GM23338 (cell line): ENCODE measurements at regions not wholly inside any gene's neighbourhood (a gene's known extent, or its start where the extent isn't known, plus 50 kb on each side); places are given as distances from the start of the nearest gene placed in this dataset.

Experiments used
- ATAC-seq: fragments of 200-7000 bp; cut with Tn5 transposase; 3 replicates; pipeline ENCODE4 v1.9.1; 2020
- DNase-seq: peaks from one replicate; pipeline ENCODE4 v3.0.0-alpha.2; 2015; ENCODE audit warnings: low spot score
- H2AFZ ChIP-seq: fragments of 200-600 bp; sonication (generic); 2 replicates; pipeline ENCODE4 v1.8.0; 2016; ENCODE audit warnings: antibody characterized with exemption, mild to moderate bottlenecking, moderate library complexity
- H3F3A ChIP-seq: fragments of 200-600 bp; sonication (generic); replicated peaks from 2 replicates; pipeline ENCODE4 v1.8.0; 2017; ENCODE audit warnings: antibody characterized with exemption, mixed run types, low read depth
- H3K27ac ChIP-seq: fragments of 200-600 bp; sonication (generic); 2 replicates; pipeline ENCODE4 v1.6.1; 2016; ENCODE audit warnings: low read depth
- H3K27me3 ChIP-seq: fragments of 200-600 bp; sonication (generic); 2 replicates; pipeline ENCODE4 v1.8.0; 2016; ENCODE audit warnings: mild to moderate bottlenecking, mixed run types, moderate library complexity; ENCODE audit not compliant: insufficient read depth
- H3K36me3 ChIP-seq: fragments of 200-600 bp; sonication (generic); 2 replicates; pipeline ENCODE4 v1.8.0; 2016; ENCODE audit warnings: mild to moderate bottlenecking; ENCODE audit not compliant: insufficient read depth
- H3K4me1 ChIP-seq: fragments of 200-600 bp; sonication (generic); 2 replicates; pipeline ENCODE4 v1.8.0; 2016; ENCODE audit warnings: mild to moderate bottlenecking, moderate library complexity; ENCODE audit not compliant: insufficient read depth
- H3K4me2 ChIP-seq: fragments of 200-600 bp; sonication (generic); 2 replicates; pipeline ENCODE4 v1.7.1; 2017; ENCODE audit warnings: mixed run types
- H3K4me3 ChIP-seq: fragments of 200-600 bp; sonication (generic); 2 replicates; pipeline ENCODE4 v1.6.1; 2016; ENCODE audit warnings: mixed run types
- H3K79me2 ChIP-seq: fragments of 200-600 bp; sonication (generic); replicated peaks from 2 replicates; pipeline ENCODE4 v1.8.0; 2017; ENCODE audit warnings: mild to moderate bottlenecking; ENCODE audit not compliant: insufficient read depth
- H3K9me2 ChIP-seq: fragments of 200-600 bp; sonication (generic); 2 replicates; pipeline ENCODE4 v1.8.0; 2017; ENCODE audit not compliant: insufficient read depth
- H4K20me1 ChIP-seq: fragments of 200-600 bp; sonication (generic); replicated peaks from 2 replicates; pipeline ENCODE4 v1.8.0; 2017; ENCODE audit warnings: mild to moderate bottlenecking; ENCODE audit not compliant: insufficient read depth
- H3K27ac Mint-ChIP-seq: 2 replicates; pipeline ENCODE4 v1.8.0; 2020; ENCODE audit warnings: inconsistent platforms, mild to moderate bottlenecking, moderate library complexity, mixed read lengths
- H3K27me3 Mint-ChIP-seq: 3 replicates; pipeline ENCODE4 v1.8.0; 2022; ENCODE audit warnings: low read depth, mild to moderate bottlenecking, moderate library complexity, mixed read lengths, inconsistent platforms; ENCODE audit not compliant: insufficient read depth, poor library complexity
- H3K36me3 Mint-ChIP-seq: 3 replicates; pipeline ENCODE4 v1.8.0; 2021; ENCODE audit warnings: low read depth, mild to moderate bottlenecking, inconsistent platforms, moderate library complexity, mixed read lengths
- H3K4me1 Mint-ChIP-seq: 3 replicates; pipeline ENCODE4 v1.8.0; 2020; ENCODE audit warnings: mild to moderate bottlenecking, inconsistent platforms, mixed read lengths
- H3K4me3 Mint-ChIP-seq: 3 replicates; pipeline ENCODE4 v1.8.0; 2021; ENCODE audit warnings: moderate library complexity, mild to moderate bottlenecking, inconsistent platforms, mixed read lengths
- H3K9me3 Mint-ChIP-seq: 3 replicates; pipeline ENCODE4 v1.8.0; 2020; ENCODE audit warnings: moderate library complexity, mild to moderate bottlenecking, inconsistent platforms, mixed read lengths
- CREB1 ChIP-seq: fragments of 250-450 bp; sonication (Bioruptor Pico); IDR thresholded peaks from 2 replicates; pipeline ENCODE4 v1.5.0; 2020; ENCODE audit warnings: low read depth, mild to moderate bottlenecking, moderate library complexity
- EZH2 ChIP-seq: fragments of 200-600 bp; sonication (generic); IDR thresholded peaks from one replicate; pipeline ENCODE4 v1.8.0; 2017; ENCODE audit warnings: antibody characterized with exemption, mild to moderate bottlenecking, low read depth; ENCODE audit not compliant: unreplicated experiment
- EZH2phosphoT487 ChIP-seq: fragments of 200-600 bp; sonication (generic); IDR thresholded peaks from one replicate; pipeline ENCODE4 v1.8.1; 2018; ENCODE audit warnings: antibody characterized with exemption; ENCODE audit not compliant: unreplicated experiment
- JUNB ChIP-seq: IDR thresholded peaks from one replicate; pipeline ENCODE4 v1.6.1; 2016; ENCODE audit warnings: antibody characterized with exemption; ENCODE audit not compliant: unreplicated experiment
- NANOG ChIP-seq: IDR thresholded peaks from 2 replicates; pipeline ENCODE4 v1.6.1; 2016; ENCODE audit warnings: antibody characterized with exemption, borderline replicate concordance
- POLR2AphosphoS5 ChIP-seq: IDR thresholded peaks from 2 replicates; pipeline ENCODE4 v1.6.1; 2016; ENCODE audit warnings: antibody characterized with exemption, low read depth
- STAT1 ChIP-seq: IDR thresholded peaks from one replicate; pipeline ENCODE4 v1.6.1; 2016; ENCODE audit warnings: antibody characterized with exemption; ENCODE audit not compliant: unreplicated experiment
- ZNF114 ChIP-seq: fragments of 250-450 bp; sonication (Bioruptor Pico); IDR thresholded peaks from 2 replicates; pipeline ENCODE4 v1.5.0; 2020; ENCODE audit warnings: mild to moderate bottlenecking, moderate library complexity
- ZNF331 ChIP-seq: fragments of 250-450 bp; sonication (Bioruptor Pico); IDR thresholded peaks from 2 replicates; pipeline ENCODE4 v1.5.0; 2020; ENCODE audit warnings: low read depth, mild to moderate bottlenecking, moderate library complexity
- TF ChIP-seq, protein P1 (sequence below): fragments of 250-450 bp; sonication (Bioruptor Pico); IDR thresholded peaks from 2 replicates; pipeline ENCODE4 v1.5.0; 2020; ENCODE audit warnings: mild to moderate bottlenecking, moderate library complexity
- TF ChIP-seq, protein P2 (sequence below), 2 experiments: fragments of 200-600 bp in 1 of 2; sonication (generic) in 1 of 2; conservative IDR thresholded peaks; 2 replicates each; pipeline versions ENCODE4 v1.5.1 to v1.6.1; 2016 to 2017; ENCODE audit warnings: antibody characterized with exemption in 2 of 2, low read depth in 2 of 2, mild to moderate bottlenecking in 2 of 2, moderate library complexity in 1 of 2
- TF ChIP-seq, protein P3 (sequence below): IDR thresholded peaks from 2 replicates; pipeline ENCODE4 v1.6.1; 2016; ENCODE audit warnings: antibody characterized with exemption
- TF ChIP-seq, protein P4 (sequence below): IDR thresholded peaks from one replicate; pipeline ENCODE4 v1.6.1; 2018; ENCODE audit warnings: antibody characterized with exemption; ENCODE audit not compliant: unreplicated experiment

DNA sequence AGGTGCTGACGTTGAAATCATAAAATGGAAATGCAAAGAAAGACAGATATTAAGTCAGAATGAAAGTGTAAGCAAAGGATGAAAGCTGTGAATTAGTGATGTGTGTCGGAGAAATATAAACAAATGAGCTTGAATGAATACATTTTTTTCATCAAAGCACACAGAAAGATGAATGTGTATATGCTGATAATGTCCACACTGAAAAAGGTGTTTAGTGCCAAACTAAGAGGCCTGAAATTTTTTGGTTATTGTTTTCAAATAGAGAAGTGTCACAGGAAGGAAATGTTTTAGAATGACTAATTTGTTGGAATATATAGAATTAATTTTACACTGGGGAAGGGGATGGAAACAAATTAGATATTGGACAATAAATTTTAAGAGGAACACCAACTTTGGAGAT lies 1217.6 kb downstream of the PCDH18 start:
- no peaks in the 10 kb centered on the region for H3K27me3 Mint-ChIP-seq
- Histone ChIP-seq H3K4me2 (no peak overlapping the region), H3K36me3 (no peaks in the 10 kb centered on the region), H3K79me2 (no peaks in the 10 kb centered on the region), H4K20me1 (no peaks in the 10 kb centered on the region), H3K4me1 (peaks cover 14% of the 10 kb centered on the region), H3F3A (no peaks in the 10 kb centered on the region), H3K27ac (no peak overlapping the region), H3K27me3 (no peaks in the 10 kb centered on the region), H2AFZ (no peak overlapping the region), H3K4me3 (no peak overlapping the region), H3K9me2 (no peaks in the 10 kb centered on the region)
- no peaks in the 10 kb centered on the region for H3K9me3 Mint-ChIP-seq
- DNase-seq (no peak), ATAC-seq (no peak)
- TF ChIP-seq, protein P1, sequence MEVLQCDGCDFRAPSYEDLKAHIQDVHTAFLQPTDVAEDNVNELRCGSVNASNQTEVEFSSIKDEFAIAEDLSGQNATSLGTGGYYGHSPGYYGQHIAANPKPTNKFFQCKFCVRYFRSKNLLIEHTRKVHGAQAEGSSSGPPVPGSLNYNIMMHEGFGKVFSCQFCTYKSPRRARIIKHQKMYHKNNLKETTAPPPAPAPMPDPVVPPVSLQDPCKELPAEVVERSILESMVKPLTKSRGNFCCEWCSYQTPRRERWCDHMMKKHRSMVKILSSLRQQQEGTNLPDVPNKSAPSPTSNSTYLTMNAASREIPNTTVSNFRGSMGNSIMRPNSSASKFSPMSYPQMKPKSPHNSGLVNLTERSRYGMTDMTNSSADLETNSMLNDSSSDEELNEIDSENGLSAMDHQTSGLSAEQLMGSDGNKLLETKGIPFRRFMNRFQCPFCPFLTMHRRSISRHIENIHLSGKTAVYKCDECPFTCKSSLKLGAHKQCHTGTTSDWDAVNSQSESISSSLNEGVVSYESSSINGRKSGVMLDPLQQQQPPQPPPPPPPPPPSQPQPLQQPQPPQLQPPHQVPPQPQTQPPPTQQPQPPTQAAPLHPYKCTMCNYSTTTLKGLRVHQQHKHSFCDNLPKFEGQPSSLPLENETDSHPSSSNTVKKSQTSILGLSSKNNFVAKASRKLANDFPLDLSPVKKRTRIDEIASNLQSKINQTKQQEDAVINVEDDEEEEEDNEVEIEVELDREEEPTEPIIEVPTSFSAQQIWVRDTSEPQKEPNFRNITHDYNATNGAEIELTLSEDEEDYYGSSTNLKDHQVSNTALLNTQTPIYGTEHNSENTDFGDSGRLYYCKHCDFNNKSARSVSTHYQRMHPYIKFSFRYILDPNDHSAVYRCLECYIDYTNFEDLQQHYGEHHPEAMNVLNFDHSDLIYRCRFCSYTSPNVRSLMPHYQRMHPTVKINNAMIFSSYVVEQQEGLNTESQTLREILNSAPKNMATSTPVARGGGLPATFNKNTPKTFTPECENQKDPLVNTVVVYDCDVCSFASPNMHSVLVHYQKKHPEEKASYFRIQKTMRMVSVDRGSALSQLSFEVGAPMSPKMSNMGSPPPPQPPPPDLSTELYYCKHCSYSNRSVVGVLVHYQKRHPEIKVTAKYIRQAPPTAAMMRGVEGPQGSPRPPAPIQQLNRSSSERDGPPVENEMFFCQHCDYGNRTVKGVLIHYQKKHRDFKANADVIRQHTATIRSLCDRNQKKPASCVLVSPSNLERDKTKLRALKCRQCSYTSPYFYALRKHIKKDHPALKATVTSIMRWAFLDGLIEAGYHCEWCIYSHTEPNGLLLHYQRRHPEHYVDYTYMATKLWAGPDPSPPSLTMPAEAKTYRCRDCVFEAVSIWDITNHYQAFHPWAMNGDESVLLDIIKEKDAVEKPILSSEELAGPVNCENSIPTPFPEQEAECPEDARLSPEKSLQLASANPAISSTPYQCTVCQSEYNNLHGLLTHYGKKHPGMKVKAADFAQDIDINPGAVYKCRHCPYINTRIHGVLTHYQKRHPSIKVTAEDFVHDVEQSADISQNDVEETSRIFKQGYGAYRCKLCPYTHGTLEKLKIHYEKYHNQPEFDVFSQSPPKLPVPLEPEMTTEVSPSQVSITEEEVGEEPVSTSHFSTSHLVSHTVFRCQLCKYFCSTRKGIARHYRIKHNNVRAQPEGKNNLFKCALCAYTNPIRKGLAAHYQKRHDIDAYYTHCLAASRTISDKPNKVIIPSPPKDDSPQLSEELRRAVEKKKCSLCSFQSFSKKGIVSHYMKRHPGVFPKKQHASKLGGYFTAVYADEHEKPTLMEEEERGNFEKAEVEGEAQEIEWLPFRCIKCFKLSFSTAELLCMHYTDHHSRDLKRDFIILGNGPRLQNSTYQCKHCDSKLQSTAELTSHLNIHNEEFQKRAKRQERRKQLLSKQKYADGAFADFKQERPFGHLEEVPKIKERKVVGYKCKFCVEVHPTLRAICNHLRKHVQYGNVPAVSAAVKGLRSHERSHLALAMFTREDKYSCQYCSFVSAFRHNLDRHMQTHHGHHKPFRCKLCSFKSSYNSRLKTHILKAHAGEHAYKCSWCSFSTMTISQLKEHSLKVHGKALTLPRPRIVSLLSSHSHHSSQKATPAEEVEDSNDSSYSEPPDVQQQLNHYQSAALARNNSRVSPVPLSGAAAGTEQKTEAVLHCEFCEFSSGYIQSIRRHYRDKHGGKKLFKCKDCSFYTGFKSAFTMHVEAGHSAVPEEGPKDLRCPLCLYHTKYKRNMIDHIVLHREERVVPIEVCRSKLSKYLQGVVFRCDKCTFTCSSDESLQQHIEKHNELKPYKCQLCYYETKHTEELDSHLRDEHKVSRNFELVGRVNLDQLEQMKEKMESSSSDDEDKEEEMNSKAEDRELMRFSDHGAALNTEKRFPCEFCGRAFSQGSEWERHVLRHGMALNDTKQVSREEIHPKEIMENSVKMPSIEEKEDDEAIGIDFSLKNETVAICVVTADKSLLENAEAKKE (CRISPR knock-in tag), result no peak
- TF ChIP-seq POLR2AphosphoS5, result no peak
- TF ChIP-seq EZH2, result no peak
- no peak for TF ChIP-seq NANOG
- TF ChIP-seq, protein P2, sequence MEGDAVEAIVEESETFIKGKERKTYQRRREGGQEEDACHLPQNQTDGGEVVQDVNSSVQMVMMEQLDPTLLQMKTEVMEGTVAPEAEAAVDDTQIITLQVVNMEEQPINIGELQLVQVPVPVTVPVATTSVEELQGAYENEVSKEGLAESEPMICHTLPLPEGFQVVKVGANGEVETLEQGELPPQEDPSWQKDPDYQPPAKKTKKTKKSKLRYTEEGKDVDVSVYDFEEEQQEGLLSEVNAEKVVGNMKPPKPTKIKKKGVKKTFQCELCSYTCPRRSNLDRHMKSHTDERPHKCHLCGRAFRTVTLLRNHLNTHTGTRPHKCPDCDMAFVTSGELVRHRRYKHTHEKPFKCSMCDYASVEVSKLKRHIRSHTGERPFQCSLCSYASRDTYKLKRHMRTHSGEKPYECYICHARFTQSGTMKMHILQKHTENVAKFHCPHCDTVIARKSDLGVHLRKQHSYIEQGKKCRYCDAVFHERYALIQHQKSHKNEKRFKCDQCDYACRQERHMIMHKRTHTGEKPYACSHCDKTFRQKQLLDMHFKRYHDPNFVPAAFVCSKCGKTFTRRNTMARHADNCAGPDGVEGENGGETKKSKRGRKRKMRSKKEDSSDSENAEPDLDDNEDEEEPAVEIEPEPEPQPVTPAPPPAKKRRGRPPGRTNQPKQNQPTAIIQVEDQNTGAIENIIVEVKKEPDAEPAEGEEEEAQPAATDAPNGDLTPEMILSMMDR (conservative IDR thresholded peaks at IDR 0.05; ENCODE audit: low read depth in 2 of 2), result no peak
- TF ChIP-seq, protein P3, sequence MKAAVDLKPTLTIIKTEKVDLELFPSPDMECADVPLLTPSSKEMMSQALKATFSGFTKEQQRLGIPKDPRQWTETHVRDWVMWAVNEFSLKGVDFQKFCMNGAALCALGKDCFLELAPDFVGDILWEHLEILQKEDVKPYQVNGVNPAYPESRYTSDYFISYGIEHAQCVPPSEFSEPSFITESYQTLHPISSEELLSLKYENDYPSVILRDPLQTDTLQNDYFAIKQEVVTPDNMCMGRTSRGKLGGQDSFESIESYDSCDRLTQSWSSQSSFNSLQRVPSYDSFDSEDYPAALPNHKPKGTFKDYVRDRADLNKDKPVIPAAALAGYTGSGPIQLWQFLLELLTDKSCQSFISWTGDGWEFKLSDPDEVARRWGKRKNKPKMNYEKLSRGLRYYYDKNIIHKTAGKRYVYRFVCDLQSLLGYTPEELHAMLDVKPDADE, result no peak
- no peak for TF ChIP-seq ZNF331 (CRISPR knock-in tag)
- TF ChIP-seq ZNF114, result no peak
- TF ChIP-seq, protein P4, sequence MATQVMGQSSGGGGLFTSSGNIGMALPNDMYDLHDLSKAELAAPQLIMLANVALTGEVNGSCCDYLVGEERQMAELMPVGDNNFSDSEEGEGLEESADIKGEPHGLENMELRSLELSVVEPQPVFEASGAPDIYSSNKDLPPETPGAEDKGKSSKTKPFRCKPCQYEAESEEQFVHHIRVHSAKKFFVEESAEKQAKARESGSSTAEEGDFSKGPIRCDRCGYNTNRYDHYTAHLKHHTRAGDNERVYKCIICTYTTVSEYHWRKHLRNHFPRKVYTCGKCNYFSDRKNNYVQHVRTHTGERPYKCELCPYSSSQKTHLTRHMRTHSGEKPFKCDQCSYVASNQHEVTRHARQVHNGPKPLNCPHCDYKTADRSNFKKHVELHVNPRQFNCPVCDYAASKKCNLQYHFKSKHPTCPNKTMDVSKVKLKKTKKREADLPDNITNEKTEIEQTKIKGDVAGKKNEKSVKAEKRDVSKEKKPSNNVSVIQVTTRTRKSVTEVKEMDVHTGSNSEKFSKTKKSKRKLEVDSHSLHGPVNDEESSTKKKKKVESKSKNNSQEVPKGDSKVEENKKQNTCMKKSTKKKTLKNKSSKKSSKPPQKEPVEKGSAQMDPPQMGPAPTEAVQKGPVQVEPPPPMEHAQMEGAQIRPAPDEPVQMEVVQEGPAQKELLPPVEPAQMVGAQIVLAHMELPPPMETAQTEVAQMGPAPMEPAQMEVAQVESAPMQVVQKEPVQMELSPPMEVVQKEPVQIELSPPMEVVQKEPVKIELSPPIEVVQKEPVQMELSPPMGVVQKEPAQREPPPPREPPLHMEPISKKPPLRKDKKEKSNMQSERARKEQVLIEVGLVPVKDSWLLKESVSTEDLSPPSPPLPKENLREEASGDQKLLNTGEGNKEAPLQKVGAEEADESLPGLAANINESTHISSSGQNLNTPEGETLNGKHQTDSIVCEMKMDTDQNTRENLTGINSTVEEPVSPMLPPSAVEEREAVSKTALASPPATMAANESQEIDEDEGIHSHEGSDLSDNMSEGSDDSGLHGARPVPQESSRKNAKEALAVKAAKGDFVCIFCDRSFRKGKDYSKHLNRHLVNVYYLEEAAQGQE, result no peak
- TF ChIP-seq EZH2phosphoT487, result no peak
- TF ChIP-seq CREB1 (CRISPR knock-in tag), result no peak
- TF ChIP-seq JUNB, result no peak
- no peak for TF ChIP-seq STAT1
- peaks cover 20% of the 10 kb centered on the region for H3K4me1 Mint-ChIP-seq
- H3K4me3 Mint-ChIP-seq, result no peak overlapping the region
- H3K27ac Mint-ChIP-seq, result no peak overlapping the region
- H3K36me3 Mint-ChIP-seq, result no peaks in the 10 kb centered on the region
